SJCRH30 (cell line): ENCODE measurements at regions not wholly inside any gene's neighbourhood (a gene's known extent, or its start where the extent isn't known, plus 50 kb on each side); places are given as distances from the start of the nearest gene placed in this dataset.

Experiments used
- DNase-seq, 2 experiments: peaks; one replicate each; pipeline ENCODE4 v3.0.0-alpha.2; 2015 to 2020
- H3K27ac ChIP-seq: fragments of 250-450 bp; sonication (Bioruptor Pico); 2 replicates; pipeline ENCODE4 v1.5.1; 2020; ENCODE audit warnings: mild to moderate bottlenecking, moderate library complexity
- H3K27me3 ChIP-seq: fragments of 250-450 bp; sonication (Bioruptor Pico); 2 replicates; pipeline ENCODE4 v1.5.1; 2020; ENCODE audit warnings: mild to moderate bottlenecking, moderate library complexity
- H3K36me3 ChIP-seq: fragments of 250-450 bp; sonication (Bioruptor Pico); 2 replicates; pipeline ENCODE4 v1.5.1; 2020; ENCODE audit warnings: mild to moderate bottlenecking, moderate library complexity
- H3K4me1 ChIP-seq: fragments of 250-450 bp; sonication (Bioruptor Pico); 2 replicates; pipeline ENCODE4 v1.5.1; 2020; ENCODE audit warnings: mild to moderate bottlenecking, moderate library complexity
- H3K4me3 ChIP-seq: fragments of 250-450 bp; sonication (Bioruptor Pico); 2 replicates; pipeline ENCODE4 v1.5.1; 2020; ENCODE audit warnings: mild to moderate bottlenecking, moderate library complexity
- H3K9me3 ChIP-seq: fragments of 250-450 bp; sonication (Bioruptor Pico); replicated peaks from 2 replicates; pipeline ENCODE4 v1.5.1; 2020; ENCODE audit warnings: mild to moderate bottlenecking, moderate library complexity

GRCh38 chr4:182111586-182111985 lies 131.6 kb upstream of the TENM3 start:
- H3K9me3 ChIP-seq, result no peaks in the 10 kb centered on the region
- no peaks in the 10 kb centered on the region for H3K4me1 ChIP-seq
- DNase-seq, result no peak
- H3K36me3 ChIP-seq, result no peaks in the 10 kb centered on the region
- no peak overlapping the region for H3K27ac ChIP-seq
- H3K27me3 ChIP-seq, result no peaks in the 10 kb centered on the region
- H3K4me3 ChIP-seq, result no peak overlapping the region

- Histone ChIP-seq H3K27me3 (no peaks in the 10 kb centered on the region), H3K4me1 (no peaks in the 10 kb centered on the region), H3K9me3 (no peaks in the 10 kb centered on the region), H3K36me3 (no peaks in the 10 kb centered on the region), H3K27ac (no peak overlapping the region), H3K4me3 (no peak overlapping the region)
- no peak for DNase-seq
Observed at GRCh38 chr4:182113779-182114178, 129.4 kb upstream of the TENM3 start.

- no peak for DNase-seq
- Histone ChIP-seq H3K4me1 (no peaks in the 10 kb centered on the region), H3K9me3 (no peaks in the 10 kb centered on the region), H3K27ac (no peak overlapping the region), H3K36me3 (no peaks in the 10 kb centered on the region), H3K27me3 (no peaks in the 10 kb centered on the region), H3K4me3 (no peak overlapping the region)
Observed at GRCh38 chr4:182124359-182124758, 118.8 kb upstream of the TENM3 start.

- Histone ChIP-seq H3K4me1 (no peaks in the 10 kb centered on the region), H3K4me3 (no peak overlapping the region), H3K27me3 (no peaks in the 10 kb centered on the region), H3K9me3 (no peaks in the 10 kb centered on the region), H3K27ac (no peak overlapping the region), H3K36me3 (no peaks in the 10 kb centered on the region)
- no peak for DNase-seq
Observed at GRCh38 chr4:182126096-182126495, 117.1 kb upstream of the TENM3 start.

GRCh38 chr4:182126603-182127002 lies 116.6 kb upstream of the TENM3 start:
- no peak for DNase-seq
- no peak overlapping the region for H3K4me3 ChIP-seq

GRCh38 chr4:182133033-182133432 lies 110.2 kb upstream of the TENM3 start:
- H3K36me3 ChIP-seq, result no peaks in the 10 kb centered on the region
- H3K9me3 ChIP-seq, result no peaks in the 10 kb centered on the region
- H3K4me1 ChIP-seq, result peaks cover 13% of the 10 kb centered on the region; the same call in 1 of the 2 replicates
- H3K4me3 ChIP-seq, result no peak overlapping the region
- no peak for DNase-seq
- no peak overlapping the region for H3K27ac ChIP-seq
- H3K27me3 ChIP-seq, result no peaks in the 10 kb centered on the region

More at GRCh38 chr4:182126603-182127002, 116.6 kb upstream of the TENM3 start:
- no peak overlapping the region for H3K27ac ChIP-seq
- H3K36me3 ChIP-seq, result no peaks in the 10 kb centered on the region
- no peaks in the 10 kb centered on the region for H3K9me3 ChIP-seq
- no peaks in the 10 kb centered on the region for H3K27me3 ChIP-seq
- no peaks in the 10 kb centered on the region for H3K4me1 ChIP-seq

GRCh38 chr4:182134261-182134660 lies 108.9 kb upstream of the TENM3 start:
- no peaks in the 10 kb centered on the region for H3K9me3 ChIP-seq
- DNase-seq, result no peak
- H3K4me1 ChIP-seq, result peaks cover 18% of the 10 kb centered on the region; the same call in 1 of the 2 replicates
- no peaks in the 10 kb centered on the region for H3K27me3 ChIP-seq
- H3K4me3 ChIP-seq, result no peak overlapping the region
- no peaks in the 10 kb centered on the region for H3K36me3 ChIP-seq
- no peak overlapping the region for H3K27ac ChIP-seq

- Histone ChIP-seq H3K9me3 (no peaks in the 10 kb centered on the region), H3K4me3 (no peak overlapping the region), H3K4me1 (peaks cover 18% of the 10 kb centered on the region; the same call in 1 of the 2 replicates)
Observed at GRCh38 chr4:182136201-182136600, 107.0 kb upstream of the TENM3 start.

GRCh38 chr4:182137343-182137742 lies 105.9 kb upstream of the TENM3 start:
- Histone ChIP-seq H3K27ac (peak overlapping the region; percentile 59), H3K27me3 (no peaks in the 10 kb centered on the region), H3K4me3 (no peak overlapping the region), H3K4me1 (peaks cover 18% of the 10 kb centered on the region; the same call in 1 of the 2 replicates), H3K36me3 (no peaks in the 10 kb centered on the region), H3K9me3 (no peaks in the 10 kb centered on the region)
- DNase-seq, result peak; percentile 57 to 75

More at GRCh38 chr4:182136201-182136600, 107.0 kb upstream of the TENM3 start:
- DNase-seq, result no peak
- Histone ChIP-seq H3K27me3 (no peaks in the 10 kb centered on the region), H3K36me3 (no peaks in the 10 kb centered on the region), H3K27ac (no peak overlapping the region)

GRCh38 chr4:182139491-182139890 lies 103.7 kb upstream of the TENM3 start:
- no peak overlapping the region for H3K4me3 ChIP-seq
- H3K4me1 ChIP-seq, result peaks cover 18% of the 10 kb centered on the region; the same call in 1 of the 2 replicates

GRCh38 chr4:182140547-182140946 lies 102.7 kb upstream of the TENM3 start:
- Histone ChIP-seq H3K4me3 (no peak overlapping the region), H3K9me3 (no peaks in the 10 kb centered on the region), H3K27ac (no peak overlapping the region), H3K4me1 (peaks cover 18% of the 10 kb centered on the region; the same call in 1 of the 2 replicates), H3K27me3 (no peaks in the 10 kb centered on the region), H3K36me3 (no peaks in the 10 kb centered on the region)
- DNase-seq, result no peak

More at GRCh38 chr4:182139491-182139890, 103.7 kb upstream of the TENM3 start:
- H3K27ac ChIP-seq, result no peak overlapping the region
- no peaks in the 10 kb centered on the region for H3K36me3 ChIP-seq
- H3K27me3 ChIP-seq, result no peaks in the 10 kb centered on the region
- no peak for DNase-seq
- H3K9me3 ChIP-seq, result no peaks in the 10 kb centered on the region

- Histone ChIP-seq H3K27ac (no peak overlapping the region), H3K4me1 (peaks cover 18% of the 10 kb centered on the region; the same call in 1 of the 2 replicates), H3K4me3 (no peak overlapping the region), H3K36me3 (no peaks in the 10 kb centered on the region), H3K27me3 (no peaks in the 10 kb centered on the region), H3K9me3 (no peaks in the 10 kb centered on the region)
- no peak for DNase-seq
Observed at GRCh38 chr4:182141061-182141460, 102.1 kb upstream of the TENM3 start.

GRCh38 chr4:182142176-182143085 lies 100.8 kb upstream of the TENM3 start:
- Histone ChIP-seq H3K4me3 (no peak overlapping the region), H3K36me3 (no peaks in the 10 kb centered on the region), H3K27ac (no peak overlapping the region), H3K4me1 (peaks cover 9% of the 10 kb centered on the region; the same call in 1 of the 2 replicates), H3K27me3 (no peaks in the 10 kb centered on the region), H3K9me3 (no peaks in the 10 kb centered on the region)
- DNase-seq, result no peak

- Histone ChIP-seq H3K27me3 (no peaks in the 10 kb centered on the region), H3K27ac (peak overlapping the region; percentile 94), H3K4me3 (peak overlapping the region; percentile 97), H3K9me3 (no peaks in the 10 kb centered on the region), H3K4me1 (peaks cover 2% of the 10 kb centered on the region; the same call in 1 of the 2 replicates), H3K36me3 (no peaks in the 10 kb centered on the region)
- peak in 1 of 2 experiments; percentile 6 for DNase-seq
Observed at GRCh38 chr4:182143086-182143821, 99.9 kb upstream of the TENM3 start.
